Anterior cingulate cortex (tissue), 58 donors: ENCODE measurements at regions not wholly inside any gene's neighbourhood (a gene's known extent, or its start where the extent isn't known, plus 50 kb on each side); places are given as distances from the start of the nearest gene placed in this dataset.
"Not testable (repeated sequence)": the region's sequence is repeated elsewhere in the genome, so short reads cannot be mapped to it uniquely, and the experiment has no call there.

Experiments used
- DNase-seq, 58 donors: peaks; one replicate each; lab custom pipeline; 2025; lab: John Stamatoyannopoulos, UW

DNA sequence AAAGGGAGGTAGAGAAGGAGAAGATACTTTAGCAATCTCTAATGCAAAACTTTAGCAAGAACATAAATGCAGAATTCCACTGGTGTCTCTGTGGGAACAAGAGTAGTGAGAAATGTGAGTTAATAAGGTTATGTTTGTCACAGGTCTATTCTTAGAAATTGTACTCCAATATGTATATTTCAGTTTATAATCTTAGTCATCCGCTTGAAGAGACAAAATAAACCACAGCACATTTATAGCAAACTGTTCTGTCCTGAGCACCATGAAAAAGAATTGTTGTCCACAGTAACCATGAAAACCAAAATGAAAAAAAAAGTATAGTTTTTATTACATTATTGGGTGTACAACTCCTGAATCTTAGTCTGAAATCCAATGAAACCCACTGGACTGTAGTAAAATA is 93.6 kb upstream of the TSLP start:
- DNase-seq = no peak

DNA sequence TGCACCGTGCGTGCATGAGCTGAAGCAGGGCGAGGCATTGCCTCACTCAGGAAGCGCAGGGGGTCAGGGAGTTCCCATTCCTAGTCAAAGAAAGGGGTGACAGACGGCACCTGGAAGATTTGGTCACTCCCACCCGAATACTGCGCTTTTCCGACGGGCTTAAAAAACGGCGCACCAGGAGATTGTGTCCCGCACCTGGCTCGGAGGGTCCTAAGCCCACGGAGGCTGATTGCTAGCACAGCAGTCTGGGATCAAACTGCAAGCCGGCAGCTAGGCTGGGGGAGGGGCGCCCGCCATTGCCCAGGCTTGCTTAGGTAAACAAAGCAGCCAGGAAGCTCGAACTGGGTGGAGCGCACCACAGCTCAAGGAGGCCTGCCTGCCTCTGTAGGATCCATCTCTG is 85.6 kb upstream of the TSLP start:
- not testable (repeated sequence) for DNase-seq

DNA sequence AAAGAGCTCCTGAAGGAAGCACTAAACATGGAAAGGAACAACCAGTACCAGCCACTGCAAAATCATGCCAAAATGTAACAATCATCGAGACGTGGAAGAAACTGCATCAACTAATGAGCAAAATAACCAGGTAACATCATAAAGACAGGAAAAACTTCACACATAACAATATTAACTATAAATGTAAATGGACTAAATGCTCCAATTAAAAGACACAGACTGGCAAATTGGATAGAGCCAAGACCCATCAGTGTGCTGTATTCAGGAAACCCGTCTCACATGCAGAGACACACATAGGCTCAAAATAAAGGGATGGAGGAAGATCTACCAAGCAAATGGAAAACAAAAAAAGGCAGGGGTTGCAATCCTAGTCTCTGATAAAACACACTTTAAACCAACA is 83.9 kb upstream of the TSLP start:
- DNase-seq = not testable (repeated sequence)

DNA sequence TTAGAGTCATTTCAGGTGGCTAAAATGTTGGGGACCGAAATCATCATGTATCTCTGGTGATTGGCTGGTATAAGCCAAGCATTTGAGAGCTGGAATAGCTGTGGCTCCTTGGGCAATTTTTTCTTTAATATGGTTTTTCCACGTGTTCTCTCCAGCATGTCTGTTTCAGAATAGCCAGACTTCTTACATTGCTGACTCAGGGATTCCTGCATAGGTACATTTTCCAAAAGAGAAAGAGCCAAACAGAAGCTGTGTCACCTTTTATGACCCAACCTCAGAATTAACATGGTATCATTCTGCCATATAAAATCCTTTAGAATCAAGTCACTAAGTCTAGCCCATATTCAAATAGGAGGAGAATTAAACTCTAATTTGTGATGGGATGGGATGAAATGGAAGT is 74.8 kb upstream of the TSLP start:
- DNase-seq = no peak

DNA sequence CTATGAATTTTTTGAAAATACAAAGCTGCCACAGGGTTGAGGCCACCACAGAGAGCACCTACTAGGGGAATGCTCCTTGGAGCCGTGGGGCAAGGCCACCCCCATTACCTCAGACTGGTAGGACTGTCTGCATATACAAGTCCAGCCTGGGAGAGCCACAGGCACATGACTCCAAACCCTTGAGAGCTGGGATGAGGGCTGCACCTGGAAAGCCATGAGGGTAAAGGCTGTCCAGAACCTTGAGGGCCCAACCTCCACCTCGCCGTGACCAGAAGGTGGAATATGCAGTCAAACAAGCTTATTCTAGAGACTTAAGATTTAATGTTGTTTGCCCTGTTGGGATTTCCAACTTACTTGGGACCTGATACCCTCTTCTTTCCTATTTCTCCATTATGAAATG is 69.5 kb upstream of the TSLP start:
- no peak for DNase-seq

DNA sequence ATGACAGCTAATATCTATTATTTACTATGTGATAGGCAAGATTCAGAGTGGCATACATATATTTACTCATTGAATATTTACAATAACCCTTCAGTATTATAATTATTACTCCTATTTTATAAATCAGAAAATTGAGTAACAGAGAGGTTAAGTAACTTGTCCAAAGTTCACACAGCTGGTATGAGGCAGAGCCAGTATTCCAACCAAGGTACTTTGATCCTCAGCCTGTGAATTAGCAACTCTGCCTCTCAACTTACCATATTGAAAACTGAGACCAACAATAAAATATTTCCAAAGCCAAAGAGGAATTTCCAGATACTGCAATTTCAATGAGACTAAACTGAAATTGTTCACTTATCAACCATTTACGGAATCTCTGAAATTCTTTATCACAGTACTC is 67.9 kb upstream of the TSLP start:
- DNase-seq = no peak

DNA sequence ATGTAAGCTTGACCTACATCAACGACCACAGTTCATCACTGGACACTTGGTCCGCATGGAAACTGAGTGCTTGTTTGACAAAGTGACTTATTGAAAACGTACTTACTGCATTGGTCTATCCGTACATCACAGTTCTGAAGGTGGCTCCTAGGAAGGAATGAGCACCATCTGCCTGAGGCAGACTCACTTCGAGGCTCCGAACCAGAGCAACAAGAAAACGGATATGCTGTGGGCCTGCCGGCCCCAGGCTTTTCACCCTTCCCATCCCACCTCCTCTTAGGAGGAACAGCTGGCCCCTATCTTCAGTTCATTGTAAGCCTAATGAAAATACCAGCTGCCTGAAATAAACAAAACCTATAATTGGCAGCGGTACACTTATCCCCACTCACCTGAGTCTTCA is 67.2 kb upstream of the TSLP start:
- no peak for DNase-seq

DNA sequence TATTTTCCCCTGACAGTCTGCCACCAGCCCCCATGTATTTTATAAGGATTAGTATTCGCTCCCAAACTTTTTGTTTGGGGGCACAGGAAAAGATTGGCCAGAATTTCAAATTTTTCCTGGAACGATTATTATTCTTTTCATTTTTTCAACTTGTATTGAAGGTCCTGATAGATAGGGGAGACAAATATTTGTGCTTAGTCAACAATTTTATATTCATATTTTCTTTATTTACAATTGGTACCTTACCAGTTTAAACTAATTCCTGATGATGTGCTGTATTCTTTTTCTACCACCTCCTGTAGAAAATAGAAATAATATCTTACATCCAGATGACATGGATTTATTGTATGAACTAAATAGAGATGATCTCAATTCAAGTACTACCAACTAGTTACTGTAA is 60.7 kb upstream of the TSLP start:
- no peak for DNase-seq

DNA sequence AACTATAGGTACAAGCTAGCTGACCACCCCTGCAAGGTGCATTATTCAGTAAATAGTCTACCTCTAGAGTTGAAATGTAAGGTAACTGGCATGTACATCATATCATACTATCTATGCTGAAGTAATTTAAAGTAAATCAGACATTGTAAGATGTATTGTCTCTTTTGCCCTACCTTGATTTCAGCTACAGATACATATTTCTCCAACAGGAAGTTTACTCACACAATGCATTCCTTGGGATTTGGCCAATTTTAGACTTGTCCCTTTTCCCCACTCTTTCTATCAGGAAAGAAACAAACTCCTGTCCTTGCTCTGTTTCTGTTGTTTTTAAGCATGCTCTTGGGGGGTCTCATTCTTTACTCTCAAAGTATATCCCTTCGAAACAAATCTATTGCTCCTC is 58.5 kb upstream of the TSLP start:
- DNase-seq = no peak

DNA sequence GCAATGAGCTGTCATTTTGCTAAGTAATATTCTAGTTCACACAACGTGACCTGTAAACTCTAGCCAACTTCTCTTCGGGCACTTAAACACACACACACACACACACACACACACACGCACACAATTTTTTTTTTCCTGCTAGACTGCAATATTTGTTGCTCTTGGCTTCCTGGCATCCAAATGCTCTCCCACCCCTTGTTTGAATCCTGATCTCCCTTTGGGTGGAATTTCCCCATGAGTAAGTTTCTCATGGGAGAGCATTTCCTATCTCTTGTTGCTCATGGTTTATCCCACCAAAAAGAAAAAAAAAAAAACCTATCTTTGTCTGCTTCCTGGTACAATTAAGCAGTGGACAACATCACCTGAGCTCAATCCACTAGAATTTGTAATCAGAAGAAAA is 54.7 kb upstream of the TSLP start:
- DNase-seq = no peak

DNA sequence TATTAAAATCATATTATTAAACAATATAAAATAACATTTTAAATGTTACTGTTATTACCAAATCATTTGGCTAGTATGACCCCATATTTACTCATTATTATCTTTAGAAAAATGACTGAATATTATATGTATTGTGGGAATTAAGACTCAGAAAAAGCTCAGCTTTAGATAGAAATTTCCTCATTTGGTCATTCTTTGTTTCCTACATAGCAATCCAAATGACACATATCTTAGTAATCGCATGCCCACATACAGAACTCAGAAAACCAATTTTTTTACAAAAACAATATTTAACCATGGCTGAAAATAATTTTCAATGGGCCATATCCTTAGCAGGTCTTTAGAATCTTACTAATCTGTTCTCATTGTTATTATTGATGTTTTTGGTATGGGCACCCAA is 53.8 kb upstream of the TSLP start:
- no peak for DNase-seq
